Rectal smooth muscle tissue (tissue), 1 donor: ENCODE measurements at regions not wholly inside any gene's neighbourhood (a gene's known extent, or its start where the extent isn't known, plus 50 kb on each side); places are given as distances from the start of the nearest gene placed in this dataset.

Experiments
- H3K27ac ChIP-seq: one replicate; pipeline ENCODE4 v1.7.0; 2013; ENCODE audit warnings: low read depth, low read length, inconsistent platforms
- H3K27me3 ChIP-seq: one replicate; pipeline ENCODE4 v1.7.0; 2013; ENCODE audit warnings: low read length; ENCODE audit not compliant: control insufficient read depth, insufficient read depth
- H3K36me3 ChIP-seq: one replicate; pipeline ENCODE4 v1.7.0; 2013; ENCODE audit warnings: low read length; ENCODE audit not compliant: control insufficient read depth, insufficient read depth
- H3K4me1 ChIP-seq: one replicate; pipeline ENCODE4 v1.7.0; 2013; ENCODE audit warnings: low read length; ENCODE audit not compliant: control insufficient read depth, insufficient read depth
- H3K4me3 ChIP-seq: one replicate; pipeline ENCODE4 v1.7.0; 2013; ENCODE audit warnings: low read length
- H3K9ac ChIP-seq: one replicate; pipeline ENCODE4 v1.7.0; 2013; ENCODE audit warnings: low read length

GRCh38 chr11:129618046-129618569 is 197.5 kb upstream of the TMEM45B start:
- H3K9ac ChIP-seq, result no peak overlapping the region
- no peaks in the 10 kb centered on the region for H3K27me3 ChIP-seq
- no peaks in the 10 kb centered on the region for H3K36me3 ChIP-seq
- no peak overlapping the region for H3K27ac ChIP-seq
- H3K4me3 ChIP-seq, result no peak overlapping the region
- no peaks in the 10 kb centered on the region for H3K4me1 ChIP-seq

DNA sequence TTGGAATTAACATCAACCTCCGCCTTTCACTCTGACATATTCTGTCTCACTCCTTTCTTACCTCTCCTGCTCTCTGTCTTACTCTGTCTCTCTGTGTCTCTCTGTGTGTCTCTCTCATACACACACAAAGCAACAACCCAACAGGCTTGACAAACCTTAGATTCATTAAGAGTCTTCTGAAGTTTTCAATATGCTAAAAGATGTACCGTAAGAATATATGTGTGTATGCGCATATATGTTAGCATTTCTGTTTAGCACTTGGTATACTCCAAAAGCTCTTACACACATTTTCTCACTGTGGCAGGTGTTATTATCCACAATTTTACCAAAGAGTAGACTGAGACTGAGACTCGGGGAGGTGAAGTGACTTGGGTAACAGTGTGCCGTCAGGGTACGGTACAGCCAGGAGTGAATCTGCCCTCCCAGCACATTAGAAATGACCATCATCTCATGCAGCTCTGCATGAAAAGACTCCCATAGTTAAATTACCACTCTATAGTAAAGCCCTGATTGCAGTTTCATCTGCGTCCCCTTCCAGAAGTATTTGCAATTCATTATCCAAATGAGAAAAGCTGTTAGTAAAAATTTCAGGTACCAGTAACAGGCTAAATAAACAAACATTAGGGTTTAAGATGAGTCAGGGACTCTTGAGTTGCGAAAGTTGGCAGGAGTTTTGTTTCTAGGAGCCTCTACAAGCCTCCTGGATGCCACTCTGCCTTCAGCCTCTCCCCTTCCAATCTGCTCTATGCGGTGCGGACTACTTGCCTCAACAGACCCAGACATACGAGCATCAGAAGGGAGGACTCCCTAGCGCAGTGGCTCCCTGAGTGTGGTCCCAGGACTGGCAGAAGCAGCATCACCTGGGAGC is 195.2 kb upstream of the TMEM45B start:
- Histone ChIP-seq H3K9ac (no peak overlapping the region), H3K36me3 (no peaks in the 10 kb centered on the region), H3K4me1 (no peaks in the 10 kb centered on the region), H3K4me3 (no peak overlapping the region), H3K27ac (no peak overlapping the region), H3K27me3 (no peaks in the 10 kb centered on the region)

- Histone ChIP-seq H3K4me3 (no peak overlapping the region), H3K4me1 (no peaks in the 10 kb centered on the region)
Observed at GRCh38 chr11:129625930-129626329, 189.7 kb upstream of the TMEM45B start.

GRCh38 chr11:129631201-129631600 is 184.4 kb upstream of the TMEM45B start:
- H3K27ac ChIP-seq, result no peak overlapping the region
- H3K4me1 ChIP-seq, result no peaks in the 10 kb centered on the region
- no peak overlapping the region for H3K4me3 ChIP-seq
- H3K36me3 ChIP-seq, result no peaks in the 10 kb centered on the region
- no peaks in the 10 kb centered on the region for H3K27me3 ChIP-seq
- H3K9ac ChIP-seq, result no peak overlapping the region

More at GRCh38 chr11:129625930-129626329, 189.7 kb upstream of the TMEM45B start:
- Histone ChIP-seq H3K27ac (no peak overlapping the region), H3K27me3 (no peaks in the 10 kb centered on the region), H3K9ac (no peak overlapping the region), H3K36me3 (no peaks in the 10 kb centered on the region)

DNA sequence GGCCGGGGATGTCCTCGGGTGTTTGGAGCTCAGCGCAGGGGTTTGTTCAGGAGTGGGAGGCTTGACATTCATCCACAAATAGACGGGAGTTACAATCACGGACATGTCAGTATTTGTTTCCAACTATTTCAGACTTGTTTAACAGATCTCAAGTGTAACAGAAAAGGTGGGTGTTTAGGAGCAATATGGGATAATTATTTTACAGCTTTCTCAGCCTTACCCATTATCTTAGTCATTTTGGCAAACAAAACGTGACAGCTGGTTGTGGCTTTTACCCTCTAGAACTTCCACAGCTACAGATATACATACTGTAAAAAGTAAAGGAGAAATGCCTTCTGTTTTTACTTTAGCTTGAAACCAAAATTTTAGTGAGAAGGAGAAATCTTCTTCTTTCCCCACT is 178.7 kb upstream of the TMEM45B start:
- no peaks in the 10 kb centered on the region for H3K4me1 ChIP-seq
- H3K4me3 ChIP-seq, result no peak overlapping the region
- no peak overlapping the region for H3K27ac ChIP-seq
- H3K36me3 ChIP-seq, result no peaks in the 10 kb centered on the region
- H3K9ac ChIP-seq, result no peak overlapping the region
- no peaks in the 10 kb centered on the region for H3K27me3 ChIP-seq

GRCh38 chr11:129637473-129637872 is 178.2 kb upstream of the TMEM45B start:
- no peak overlapping the region for H3K27ac ChIP-seq
- H3K4me3 ChIP-seq, result no peak overlapping the region
- H3K27me3 ChIP-seq, result no peaks in the 10 kb centered on the region
- no peaks in the 10 kb centered on the region for H3K4me1 ChIP-seq
- no peak overlapping the region for H3K9ac ChIP-seq
- no peaks in the 10 kb centered on the region for H3K36me3 ChIP-seq

DNA sequence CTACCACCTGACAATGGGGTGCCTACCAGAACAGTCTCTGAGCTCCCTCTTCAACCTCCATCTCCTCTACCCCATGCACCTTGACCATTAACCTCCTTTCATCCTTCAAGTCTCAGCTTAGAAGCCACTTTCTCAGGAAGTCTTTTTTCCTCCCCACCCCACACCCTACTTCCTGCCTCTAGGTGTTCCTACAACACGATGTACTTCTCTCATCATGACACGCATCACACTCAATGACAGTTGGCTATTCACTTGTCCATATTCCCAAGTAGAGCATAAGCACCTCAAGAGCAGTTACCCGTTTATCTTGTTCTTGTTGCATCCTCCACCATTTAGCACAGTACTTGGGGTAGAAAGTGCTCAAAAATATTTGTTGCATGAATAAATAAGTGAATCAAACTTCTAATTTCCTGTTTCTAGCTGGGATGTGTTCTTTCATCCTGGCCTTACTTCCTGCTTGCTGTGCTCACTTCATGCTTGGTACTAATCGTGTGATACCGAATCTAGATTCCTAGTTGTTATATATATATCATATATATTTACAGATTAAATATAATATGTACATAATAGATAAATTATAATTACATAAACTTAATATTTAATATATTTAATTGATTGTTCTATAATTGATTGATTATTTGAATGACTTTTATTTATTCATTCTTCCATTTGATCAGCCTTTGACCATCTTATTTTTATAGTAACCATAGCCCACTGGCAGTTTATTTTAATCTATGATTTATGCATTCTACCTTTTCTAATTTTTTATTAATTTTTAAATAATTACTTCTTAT is 177.5 kb upstream of the TMEM45B start:
- Histone ChIP-seq H3K27me3 (no peaks in the 10 kb centered on the region), H3K27ac (no peak overlapping the region), H3K9ac (no peak overlapping the region), H3K36me3 (no peaks in the 10 kb centered on the region), H3K4me1 (no peaks in the 10 kb centered on the region), H3K4me3 (no peak overlapping the region)

DNA sequence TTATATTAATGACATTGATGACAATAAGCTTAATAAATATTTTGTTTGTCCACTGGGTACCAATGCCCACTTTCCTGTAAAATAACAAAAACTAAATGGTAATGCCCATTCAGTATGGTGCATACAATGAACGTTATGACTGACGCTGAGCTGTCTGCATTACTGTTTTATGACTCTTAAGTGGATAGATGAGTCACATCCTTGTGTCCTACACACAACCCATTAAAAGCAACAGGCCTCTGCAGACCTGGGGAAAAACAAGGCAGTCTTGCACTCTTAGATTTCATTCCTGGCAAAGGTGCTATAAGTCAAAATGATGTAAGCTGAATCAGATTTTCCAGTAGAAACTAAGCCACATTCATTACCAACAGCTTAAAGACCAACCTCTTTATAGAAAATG is 176.3 kb upstream of the TMEM45B start:
- H3K4me1 ChIP-seq, result no peaks in the 10 kb centered on the region
- no peaks in the 10 kb centered on the region for H3K36me3 ChIP-seq
- no peaks in the 10 kb centered on the region for H3K27me3 ChIP-seq
- no peak overlapping the region for H3K9ac ChIP-seq
- H3K4me3 ChIP-seq, result no peak overlapping the region
- no peak overlapping the region for H3K27ac ChIP-seq

- Histone ChIP-seq H3K27ac (no peak overlapping the region), H3K27me3 (no peaks in the 10 kb centered on the region), H3K9ac (no peak overlapping the region), H3K36me3 (no peaks in the 10 kb centered on the region), H3K4me3 (no peak overlapping the region), H3K4me1 (no peaks in the 10 kb centered on the region)
Observed at GRCh38 chr11:129640671-129641070, 175.0 kb upstream of the TMEM45B start.

GRCh38 chr11:129643031-129643721 is 172.5 kb upstream of the TMEM45B start:
- Histone ChIP-seq H3K4me1 (no peaks in the 10 kb centered on the region), H3K9ac (no peak overlapping the region), H3K27me3 (no peaks in the 10 kb centered on the region), H3K4me3 (no peak overlapping the region), H3K27ac (no peak overlapping the region), H3K36me3 (no peaks in the 10 kb centered on the region)

DNA sequence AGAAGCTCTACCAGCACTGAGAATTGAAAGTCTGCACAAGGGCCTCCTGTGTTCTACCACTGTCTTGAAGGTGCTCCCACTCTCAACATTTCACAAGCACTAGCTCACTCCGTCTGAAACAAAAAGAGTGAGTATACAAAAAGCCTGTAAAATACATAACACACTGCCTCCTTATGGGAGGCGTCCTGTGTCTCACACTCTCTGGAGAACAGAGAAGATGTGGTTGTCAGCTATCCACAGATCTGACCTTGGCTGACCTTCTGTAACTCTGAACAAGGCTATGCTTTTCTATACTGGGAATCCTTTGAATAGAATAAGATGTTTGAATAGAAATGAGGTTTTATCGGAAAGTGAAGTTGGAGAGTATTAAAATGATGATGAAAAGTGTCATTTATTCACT is 171.3 kb upstream of the TMEM45B start:
- Histone ChIP-seq H3K4me1 (no peaks in the 10 kb centered on the region), H3K27ac (no peak overlapping the region), H3K9ac (no peak overlapping the region), H3K27me3 (no peaks in the 10 kb centered on the region), H3K4me3 (no peak overlapping the region), H3K36me3 (no peaks in the 10 kb centered on the region)

- no peak overlapping the region for H3K27ac ChIP-seq
- no peaks in the 10 kb centered on the region for H3K36me3 ChIP-seq
- no peak overlapping the region for H3K4me3 ChIP-seq
- no peaks in the 10 kb centered on the region for H3K4me1 ChIP-seq
- H3K27me3 ChIP-seq, result no peaks in the 10 kb centered on the region
- no peak overlapping the region for H3K9ac ChIP-seq
Observed at GRCh38 chr11:129645943-129646342, 169.7 kb upstream of the TMEM45B start.
